GM19438 (cell line): ENCODE measurements at regions not wholly inside any gene's neighbourhood (a gene's known extent, or its start where the extent isn't known, plus 50 kb on each side); places are given as distances from the start of the nearest gene placed in this dataset.

Experiments used
- ATAC-seq: cut with Tn5 transposase; IDR thresholded peaks from one replicate; pipeline ENCODE4 v1.9.1; 2021; ENCODE audit warnings: low read depth; ENCODE audit not compliant: unreplicated experiment

GRCh38 chr13:80134346-80134745, 206.6 kb downstream of the SPRY2 start:
- no peak for ATAC-seq

GRCh38 chr13:80133631-80134261, 207.2 kb downstream of the SPRY2 start:
- ATAC-seq, result no peak

DNA sequence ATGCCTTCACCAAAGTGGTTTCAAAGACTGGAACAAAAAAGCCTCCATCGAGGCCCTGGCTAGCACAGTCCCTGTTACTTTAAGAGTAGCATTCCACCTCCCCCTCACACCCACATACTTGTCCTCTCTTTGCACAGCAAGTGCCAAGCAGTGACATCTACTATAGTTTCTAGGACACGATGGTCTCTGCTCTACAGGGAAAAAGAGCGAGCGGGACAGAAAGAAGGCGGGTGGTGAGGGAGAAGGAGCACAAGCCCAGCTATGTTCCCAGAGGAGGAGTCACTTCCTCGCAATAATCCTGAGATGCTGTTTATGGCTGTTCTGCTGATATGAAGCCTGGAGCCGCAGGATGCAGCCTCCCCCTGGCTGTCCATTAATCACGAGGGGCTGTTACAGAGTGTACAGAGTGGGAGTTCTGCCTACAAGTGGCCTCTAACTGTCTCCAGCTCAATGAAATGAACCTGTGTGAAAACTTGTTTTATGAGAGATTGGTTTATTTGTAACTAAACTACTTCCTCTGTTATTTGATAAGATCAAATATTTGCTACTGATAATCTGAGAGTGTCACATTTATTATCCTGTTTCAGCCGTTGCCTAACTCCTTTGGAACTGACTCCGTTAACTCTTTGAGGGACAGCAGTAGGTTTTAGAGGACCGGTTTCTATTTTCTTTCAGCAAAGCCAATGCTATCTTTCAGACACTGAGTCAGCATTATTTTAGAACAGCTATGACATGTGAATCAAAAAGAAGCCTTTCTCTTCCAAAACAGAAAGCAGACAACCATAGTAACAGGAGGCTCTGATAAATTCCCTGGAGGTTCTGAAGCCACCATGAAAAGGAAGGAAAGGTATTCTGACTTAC, 208.0 kb downstream of the SPRY2 start:
- no peak for ATAC-seq

GRCh38 chr13:80131204-80131603, 209.7 kb downstream of the SPRY2 start:
- no peak for ATAC-seq

- ATAC-seq, result no peak
These were observed 214.4 kb downstream of the SPRY2 start for GRCh38 chr13:80126389-80127068.

DNA sequence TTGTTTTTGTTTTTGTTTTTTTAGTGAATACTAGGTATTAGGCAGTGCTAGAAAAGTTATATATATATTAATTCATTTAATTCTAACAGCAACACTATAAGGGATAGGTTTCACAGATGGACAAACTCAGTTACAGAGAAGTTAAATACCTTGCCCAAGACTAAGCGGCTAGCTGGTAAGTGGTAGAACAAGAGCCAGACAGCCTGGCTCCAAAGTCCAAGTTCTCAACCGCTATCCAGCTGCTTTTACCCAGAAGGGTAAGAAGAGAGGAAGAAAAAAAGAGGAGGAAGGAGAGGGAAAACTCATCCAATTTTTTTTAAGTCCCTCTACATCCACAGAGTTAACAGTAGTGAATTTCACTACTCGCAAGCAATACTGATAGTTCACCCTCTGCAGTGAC, 217.0 kb downstream of the SPRY2 start:
- ATAC-seq, result no peak

DNA sequence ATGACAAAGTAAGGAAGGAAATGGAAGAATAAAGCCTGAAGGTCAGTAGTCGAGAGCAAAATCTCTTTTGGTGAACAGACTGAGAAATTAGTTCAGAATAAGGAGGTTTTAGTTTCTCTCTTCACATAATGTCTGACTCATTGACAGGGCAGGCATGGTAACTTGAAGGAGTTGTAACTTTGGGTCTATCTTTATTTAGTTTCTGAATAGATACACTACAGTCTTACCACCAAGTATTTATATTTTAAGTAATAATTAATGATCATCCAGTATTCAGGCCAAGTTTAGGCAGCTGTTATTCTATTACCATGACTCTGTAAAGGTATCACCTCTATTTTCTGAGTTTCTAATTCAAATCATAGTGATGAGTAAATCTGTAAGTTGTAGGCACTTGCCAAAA, 219.9 kb downstream of the SPRY2 start:
- no peak for ATAC-seq

- ATAC-seq, result no peak
These were observed 222.4 kb downstream of the SPRY2 start for GRCh38 chr13:80118506-80118905.

DNA sequence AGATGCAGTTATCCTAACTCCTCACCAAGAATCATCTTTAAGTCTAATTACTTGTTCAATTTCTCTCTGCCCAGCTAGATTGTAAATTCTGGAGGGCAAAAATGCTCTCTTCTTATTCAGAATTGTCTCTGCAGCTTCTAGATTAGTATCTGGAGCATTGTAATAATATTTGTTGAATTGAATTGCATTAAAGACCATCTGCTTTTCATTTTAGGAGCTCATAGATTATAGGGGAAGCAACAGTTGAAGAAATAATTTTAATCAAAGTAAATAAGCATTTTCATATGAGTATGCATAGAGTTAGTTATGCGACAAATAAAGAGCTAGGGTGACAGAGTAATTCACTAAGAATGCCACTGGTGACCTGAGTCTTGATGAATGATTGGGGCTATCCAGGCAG, 222.8 kb downstream of the SPRY2 start:
- no peak for ATAC-seq

- ATAC-seq, result no peak
These were observed 223.4 kb downstream of the SPRY2 start for GRCh38 chr13:80117515-80117914.

- no peak for ATAC-seq
These were observed 224.8 kb downstream of the SPRY2 start for GRCh38 chr13:80116107-80116506.

DNA sequence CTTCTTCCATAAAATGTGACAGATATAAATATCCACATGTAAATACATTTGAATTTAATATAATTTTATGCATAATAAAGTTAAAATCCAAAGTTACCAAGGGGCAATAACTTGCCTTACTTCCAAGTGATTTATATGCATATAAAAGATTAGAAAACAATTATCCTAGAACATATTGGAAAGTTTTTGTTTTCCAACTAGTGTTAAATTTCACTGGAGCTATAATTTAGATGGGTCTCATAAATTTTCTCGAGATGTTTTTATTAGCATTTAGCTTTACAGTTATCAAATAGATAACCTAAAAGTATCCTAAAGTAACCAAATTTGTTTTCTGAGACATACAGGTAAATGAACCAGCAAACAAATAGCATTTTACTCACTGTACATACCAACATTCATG, 225.3 kb downstream of the SPRY2 start:
- ATAC-seq, result no peak

- ATAC-seq, result no peak
These were observed 227.0 kb downstream of the SPRY2 start for GRCh38 chr13:80113714-80114454.

DNA sequence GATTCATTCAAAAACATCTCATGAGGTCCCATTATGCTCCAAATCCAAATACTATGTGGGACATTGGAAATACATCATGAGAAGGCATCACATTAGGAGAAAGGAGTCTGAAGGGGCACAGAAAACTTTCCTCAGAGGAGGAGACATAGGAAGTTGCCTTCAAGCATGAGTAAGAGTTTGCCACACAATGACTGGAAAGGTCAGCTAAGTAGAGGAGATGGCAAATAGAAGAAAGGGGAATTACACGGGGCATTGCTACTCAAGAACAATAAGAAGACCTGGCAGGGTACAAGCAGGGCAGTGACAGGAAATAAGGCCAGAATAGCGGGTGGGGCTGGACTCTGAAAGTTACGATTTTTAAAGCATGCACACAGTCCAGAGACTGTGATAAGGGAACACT, 231.6 kb downstream of the SPRY2 start:
- ATAC-seq, result no peak

DNA sequence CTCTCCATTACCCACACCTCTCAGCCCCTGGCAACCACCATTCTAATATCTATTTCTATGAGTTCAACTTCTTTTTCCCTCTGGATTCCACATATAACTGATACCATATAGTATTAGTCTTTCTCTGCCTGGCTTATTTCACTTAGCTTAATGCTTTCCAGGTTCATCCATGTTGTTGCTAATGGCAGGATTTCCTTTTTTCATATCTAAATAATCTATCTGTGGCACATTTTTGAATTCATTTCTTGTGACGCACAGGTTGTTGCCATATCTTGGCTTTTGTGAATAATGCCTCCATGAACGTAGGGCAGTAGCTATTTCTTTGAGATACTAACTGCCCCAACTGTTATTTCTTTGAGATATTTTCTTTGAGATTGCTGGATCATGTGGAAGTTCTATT, 235.6 kb downstream of the SPRY2 start:
- no peak for ATAC-seq

DNA sequence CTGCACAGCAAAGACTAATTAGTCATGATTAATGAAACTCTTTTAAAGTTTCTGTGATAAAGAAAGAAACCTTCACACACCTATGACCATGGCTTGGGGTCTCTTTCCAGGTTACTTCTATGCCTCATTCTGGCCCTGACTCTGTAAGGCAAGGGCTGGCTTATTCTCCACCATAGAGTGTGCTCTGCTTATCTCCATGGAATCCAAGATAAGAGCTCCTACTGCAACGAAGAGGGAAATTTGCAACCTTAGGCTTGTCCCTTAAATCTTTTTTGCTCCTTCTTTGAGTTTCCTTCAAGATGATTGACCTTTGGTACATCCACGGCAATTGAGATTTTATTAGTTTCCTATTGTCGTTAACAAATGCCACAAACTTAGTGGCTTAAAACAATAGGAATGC, 239.9 kb downstream of the SPRY2 start:
- no peak for ATAC-seq

DNA sequence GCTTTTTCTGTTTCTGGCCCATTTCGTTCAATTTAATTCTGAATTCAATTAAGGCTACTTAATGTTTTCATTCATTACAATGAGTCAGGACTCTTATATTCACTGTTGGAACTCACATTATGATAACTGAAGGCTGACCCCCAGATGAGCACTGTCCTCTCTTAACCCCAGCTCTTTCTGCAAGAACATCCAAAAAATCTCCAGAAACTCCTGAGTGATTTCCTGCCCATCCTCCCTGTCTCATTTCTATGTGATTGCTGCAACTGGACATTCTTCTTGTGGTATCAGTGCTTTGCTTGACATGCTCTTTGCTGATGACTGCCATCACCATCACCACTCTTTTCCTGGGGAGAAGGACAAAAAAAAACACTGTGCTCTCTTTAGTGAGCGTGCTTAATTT, 240.3 kb downstream of the SPRY2 start:
- ATAC-seq, result no peak

- no peak for ATAC-seq
These were observed 243.4 kb downstream of the SPRY2 start for GRCh38 chr13:80097561-80097960.

- no peak for ATAC-seq
These were observed 244.5 kb downstream of the SPRY2 start for GRCh38 chr13:80096383-80096782.

- no peak for ATAC-seq
These were observed 246.4 kb downstream of the SPRY2 start for GRCh38 chr13:80094526-80094925.

GRCh38 chr13:80093888-80094287, 247.0 kb downstream of the SPRY2 start:
- no peak for ATAC-seq
